HepG2 (cell line): ENCODE measurements at regions not wholly inside any gene's neighbourhood (a gene's known extent, or its start where the extent isn't known, plus 50 kb on each side); places are given as distances from the start of the nearest gene placed in this dataset.

Experiments
- ATAC-seq: fragments of 200-7000 bp; cut with Tn5 transposase; 3 replicates; pipeline ENCODE4 v1.9.1; 2020; ENCODE audit warnings: mild to moderate bottlenecking, moderate library complexity
- BruUV-seq: library from RNA; stranded (reverse); fragments of 400-500 nt; replicated peaks from 2 replicates; lab custom pipeline; 2021; lab: Mats Ljungman, UMichigan
- CTCF ChIA-PET: fragments of 300-600 bp; formaldehyde crosslinking; extraction: SDS; loops from one replicate; lab custom pipeline; 2021; ENCODE audit warnings: low total read pairs, inconsistent platforms, low intra/inter-chr PET ratio; lab: Yijun Ruan, JAX
- POLR2A ChIA-PET: fragments of 350-600 bp; sonication (Branson Sonifier 250); formaldehyde crosslinking; loops from one replicate; lab custom pipeline; 2020; ENCODE audit warnings: antibody characterized with exemption, inconsistent platforms; lab: Yijun Ruan, JAX
- DNase-seq: peaks from one replicate; pipeline ENCODE4 v3.0.0-alpha.2; 2015; ENCODE audit warnings: low spot score
- FAIRE-seq: peaks from 3 replicates; lab custom pipeline; 2011; peaks lifted over from hg19 to GRCh38; lab: Jason Lieb, UNC
- H2AFZ ChIP-seq: one replicate; pipeline ENCODE4 v1.6.1; 2011; ENCODE audit warnings: low read length, inconsistent platforms
- H3K27ac ChIP-seq: fragments of 300-600 bp; 3 replicates; pipeline ENCODE4 v1.8.0; 2011; ENCODE audit warnings: mixed run types, mild to moderate bottlenecking, mixed read lengths, low read length, inconsistent platforms; ENCODE audit not compliant: insufficient read depth; ENCODE audit errors: extremely low read length
- H3K27me3 ChIP-seq, 2 experiments: fragments of 200-600 bp in 1 of 2; 2 replicates in 1 of 2; 3 replicates in 1 of 2; pipeline versions ENCODE4 v1.6.0 to v1.8.0; 2011; ENCODE audit warnings: low read length in 2 of 2, mild to moderate bottlenecking in 2 of 2, moderate library complexity in 2 of 2, inconsistent platforms in 1 of 2; ENCODE audit not compliant: insufficient read depth in 2 of 2, control insufficient read depth in 1 of 2
- H3K36me3 ChIP-seq, 2 experiments: fragments of 200-600 bp in 1 of 2; replicated peaks in 1 of 2; 2 replicates in 1 of 2; 3 replicates in 1 of 2; pipeline versions ENCODE4 v1.5.1 to v1.8.0; 2011; ENCODE audit warnings: low read length in 2 of 2, inconsistent platforms in 1 of 2; ENCODE audit not compliant: insufficient read depth in 2 of 2, control insufficient read depth in 1 of 2
- H3K4me1 ChIP-seq: 2 replicates; pipeline ENCODE4 v1.5.1; 2012; ENCODE audit warnings: low read length, inconsistent platforms; ENCODE audit not compliant: insufficient read depth
- H3K4me2 ChIP-seq: 2 replicates; pipeline ENCODE4 v1.6.0; 2011; ENCODE audit warnings: low read depth, low read length, inconsistent platforms
- H3K4me3 ChIP-seq, 3 experiments: fragments of 200-600 bp in 1 of 3; sonication (generic), shearing (Covaris generic) in 1 of 3; replicated peaks in 1 of 3; 2 replicates each; pipeline ENCODE4 v1.5.1; 2011 to 2016; ENCODE audit warnings: low read length in 3 of 3, inconsistent platforms in 2 of 3, low read depth in 2 of 3, mild to moderate bottlenecking in 2 of 3, control low read depth in 1 of 3, mixed read lengths in 1 of 3; ENCODE audit not compliant: insufficient read depth in 1 of 3
- H3K79me2 ChIP-seq: one replicate; pipeline ENCODE4 v1.6.1; 2011; ENCODE audit warnings: low read length, inconsistent platforms; ENCODE audit not compliant: insufficient read depth
- H3K9ac ChIP-seq: 2 replicates; pipeline ENCODE4 v1.6.0; 2011; ENCODE audit warnings: mild to moderate bottlenecking, low read depth, low read length, inconsistent platforms; ENCODE audit not compliant: insufficient read depth
- H3K9me3 ChIP-seq: 2 replicates; pipeline ENCODE4 v1.5.1; 2012; ENCODE audit warnings: mild to moderate bottlenecking, low read length
- H4K20me1 ChIP-seq: 2 replicates; pipeline ENCODE4 v1.6.0; 2011; ENCODE audit warnings: inconsistent platforms, mild to moderate bottlenecking, low read length, moderate library complexity; ENCODE audit not compliant: insufficient read depth
- ISL2 ChIP-seq: sonication (generic); formaldehyde crosslinking; IDR thresholded peaks from 2 replicates; pipeline ENCODE4 v1.5.0; 2020; ENCODE audit warnings: missing genetic modification reagents
- JARID2 ChIP-seq: sonication (generic); formaldehyde crosslinking; IDR thresholded peaks from 2 replicates; pipeline ENCODE4 v1.8.1; 2023; ENCODE audit warnings: missing genetic modification reagents, inconsistent platforms; ENCODE audit not compliant: insufficient replicate concordance
- PHF20 ChIP-seq: sonication (generic); formaldehyde crosslinking; IDR thresholded peaks from 2 replicates; pipeline ENCODE4 v1.5.0; 2020; ENCODE audit warnings: mild to moderate bottlenecking, missing genetic modification reagents
- SIN3B ChIP-seq: fragments of 150-350 bp; IDR thresholded peaks from 2 replicates; pipeline ENCODE4 v1.6.1; 2014; ENCODE audit warnings: low read length
- TBX3 ChIP-seq: fragments of 450-650 bp; IDR thresholded peaks from 2 replicates; pipeline ENCODE4 v1.6.1; 2017; ENCODE audit warnings: antibody characterized with exemption, mild to moderate bottlenecking, inconsistent platforms, borderline replicate concordance
- ZFAT ChIP-seq: sonication (generic); formaldehyde crosslinking; conservative IDR thresholded peaks from 2 replicates; pipeline ENCODE4 v1.8.1; 2023; ENCODE audit warnings: missing genetic modification reagents, inconsistent platforms
- ZNF296 ChIP-seq: sonication (generic); formaldehyde crosslinking; conservative IDR thresholded peaks from 2 replicates; pipeline ENCODE4 v1.5.0; 2020; ENCODE audit warnings: mild to moderate bottlenecking, missing genetic modification reagents
- ZNF768 ChIP-seq: sonication (generic); formaldehyde crosslinking; IDR thresholded peaks from 2 replicates; pipeline ENCODE4 v1.4.0; 2020; ENCODE audit warnings: missing genetic modification reagents
- WGBS: methylation state at CpG from one replicate; pipeline ENCODE4 v1.1.6; 2017; ENCODE audit warnings: low lambda C conversion rate; 5-methylcytosine and 5-hydroxymethylcytosine counted together
- in situ Hi-C: cut with HindIII; loops from 2 replicates; pipeline ENCODE4 v1.10.0; 2017; ENCODE audit warnings: low pct_unique_long_range_greater_than_20kb; ENCODE audit not compliant: extremely low pct_ligation_motif_present
- intact Hi-C: fragments of 100-400 bp; cut with micrococcal nuclease; formaldehyde crosslinking; loops from one replicate; pipeline ENCODE4 v1.10.0; 2022; ENCODE audit not compliant: unreplicated experiment
- TF ChIP-seq, protein P1 (sequence below): sonication (generic); formaldehyde crosslinking; IDR thresholded peaks from 2 replicates; pipeline ENCODE4 v1.4.0; 2020; ENCODE audit warnings: mild to moderate bottlenecking, missing genetic modification reagents
- TF ChIP-seq, protein P2 (sequence below): sonication (generic); formaldehyde crosslinking; conservative IDR thresholded peaks from 2 replicates; pipeline ENCODE4 v1.4.0; 2020; ENCODE audit warnings: missing genetic modification reagents

DNA sequence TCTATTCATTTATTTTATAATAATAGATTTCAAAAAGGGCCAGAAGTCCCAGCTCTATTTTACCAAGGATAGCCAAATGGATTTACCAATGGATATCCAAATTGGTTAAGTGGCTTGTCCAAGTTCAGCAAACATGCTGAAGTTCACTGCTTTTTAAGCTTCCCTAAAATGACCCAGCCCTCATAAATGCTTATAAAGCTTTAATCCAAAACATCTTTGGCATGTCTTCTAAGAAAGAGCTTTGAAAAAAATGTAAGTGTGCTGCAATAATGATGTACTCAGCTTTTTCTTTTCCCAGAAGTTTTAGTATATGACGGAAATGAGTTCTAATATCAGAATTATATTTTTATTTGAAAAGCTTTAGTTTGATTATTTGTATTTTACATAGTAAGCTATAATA lies 451.5 kb upstream of the ADAMTS5 start:
- ChIA-PET CTCF (no interaction called here), POLR2A (no interaction called here)
- H3K36me3 ChIP-seq = no peaks in the 10 kb centered on the region
- no TSS peak for BruUV-seq
- intact Hi-C loops = no loop called here
- peaks cover 82% of the 10 kb centered on the region for H3K9me3 ChIP-seq
- 45% methylated on average over 1 of the region's 1 CpG for WGBS
- in situ Hi-C loops = no loop called here
- H3K9ac ChIP-seq = no peak overlapping the region
- no peaks in the 10 kb centered on the region for H3K79me2 ChIP-seq
- H3K27me3 ChIP-seq = no peaks in the 10 kb centered on the region
- H3K4me1 ChIP-seq = no peaks in the 10 kb centered on the region
- no peaks in the 10 kb centered on the region for H4K20me1 ChIP-seq
- TF ChIP-seq ZFAT (CRISPR knock-in tag) (no peak), ISL2 (CRISPR knock-in tag) (no peak), ZNF768 (no peak)
- TF ChIP-seq, protein P1, sequence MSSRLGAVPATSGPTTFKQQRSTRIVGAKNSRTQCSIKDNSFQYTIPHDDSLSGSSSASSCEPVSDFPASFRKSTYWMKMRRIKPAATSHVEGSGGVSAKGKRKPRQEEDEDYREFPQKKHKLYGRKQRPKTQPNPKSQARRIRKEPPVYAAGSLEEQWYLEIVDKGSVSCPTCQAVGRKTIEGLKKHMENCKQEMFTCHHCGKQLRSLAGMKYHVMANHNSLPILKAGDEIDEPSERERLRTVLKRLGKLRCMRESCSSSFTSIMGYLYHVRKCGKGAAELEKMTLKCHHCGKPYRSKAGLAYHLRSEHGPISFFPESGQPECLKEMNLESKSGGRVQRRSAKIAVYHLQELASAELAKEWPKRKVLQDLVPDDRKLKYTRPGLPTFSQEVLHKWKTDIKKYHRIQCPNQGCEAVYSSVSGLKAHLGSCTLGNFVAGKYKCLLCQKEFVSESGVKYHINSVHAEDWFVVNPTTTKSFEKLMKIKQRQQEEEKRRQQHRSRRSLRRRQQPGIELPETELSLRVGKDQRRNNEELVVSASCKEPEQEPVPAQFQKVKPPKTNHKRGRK (CRISPR knock-in tag) = no peak
- H3K27ac ChIP-seq = no peak overlapping the region
- no peak overlapping the region for H3K4me3 ChIP-seq
- no peak overlapping the region for H3K4me2 ChIP-seq
- no peak for FAIRE-seq
- no peak overlapping the region for H2AFZ ChIP-seq
- ATAC-seq = no peak
- DNase-seq = no peak

DNA sequence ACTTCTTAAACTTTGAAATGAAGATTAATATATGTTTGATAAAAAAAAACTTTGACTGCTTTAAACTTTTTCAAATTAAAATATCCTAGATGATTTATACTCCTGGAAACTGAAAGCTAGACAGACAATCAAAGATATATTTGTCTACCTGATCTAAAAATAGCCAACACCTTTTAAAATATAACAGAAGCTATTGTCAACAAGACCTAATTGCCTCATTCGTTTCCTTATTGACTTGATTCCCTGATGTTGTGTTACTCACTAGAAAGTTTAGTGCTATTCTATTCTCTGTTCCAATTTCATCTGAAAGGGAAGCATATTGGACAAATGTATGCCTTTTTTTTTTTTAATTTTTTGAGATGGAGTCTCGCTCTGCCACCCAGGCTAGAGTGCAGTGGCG lies 445.6 kb upstream of the ADAMTS5 start:
- POLR2A ChIA-PET = no interaction called here
- no peak for DNase-seq
- Histone ChIP-seq H3K27ac (no peak overlapping the region), H3K9ac (no peak overlapping the region), H3K36me3 (no peaks in the 10 kb centered on the region), H2AFZ (no peak overlapping the region)
- no TSS peak for BruUV-seq
- intact Hi-C loops (no loop called here), in situ Hi-C loops (no loop called here)
- CTCF ChIA-PET = no interaction called here
- no peak for ATAC-seq
- WGBS = 0% methylated on average over 3 of the region's 3 CpGs
- TF ChIP-seq, protein P2, sequence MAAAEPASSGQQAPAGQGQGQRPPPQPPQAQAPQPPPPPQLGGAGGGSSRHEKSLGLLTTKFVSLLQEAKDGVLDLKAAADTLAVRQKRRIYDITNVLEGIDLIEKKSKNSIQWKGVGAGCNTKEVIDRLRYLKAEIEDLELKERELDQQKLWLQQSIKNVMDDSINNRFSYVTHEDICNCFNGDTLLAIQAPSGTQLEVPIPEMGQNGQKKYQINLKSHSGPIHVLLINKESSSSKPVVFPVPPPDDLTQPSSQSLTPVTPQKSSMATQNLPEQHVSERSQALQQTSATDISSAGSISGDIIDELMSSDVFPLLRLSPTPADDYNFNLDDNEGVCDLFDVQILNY (CRISPR knock-in tag) = no peak
- no peak for TF ChIP-seq JARID2 (CRISPR knock-in tag)
- no peak for TF ChIP-seq SIN3B
- no peak for TF ChIP-seq ZNF296 (CRISPR knock-in tag)
- no peak for TF ChIP-seq TBX3
- no peak for TF ChIP-seq PHF20 (CRISPR knock-in tag)
- TF ChIP-seq, all 625 proteins: peak for 0
- Histone ChIP-seq H4K20me1 (no peaks in the 10 kb centered on the region), H3K4me3 (no peak overlapping the region), H3K27me3 (no peaks in the 10 kb centered on the region), H3K4me1 (no peaks in the 10 kb centered on the region), H3K79me2 (no peaks in the 10 kb centered on the region), H3K4me2 (no peak overlapping the region), H3K9me3 (peaks cover 80% of the 10 kb centered on the region)
- no peak for FAIRE-seq
